NCI-H82 treated with DMSO at 0.1 percent for 48 hours (cell line): ENCODE measurements at regions not wholly inside any gene's neighbourhood (a gene's known extent, or its start where the extent isn't known, plus 50 kb on each side); places are given as distances from the start of the nearest gene placed in this dataset.
"Not testable (repeated sequence)": the region's sequence is repeated elsewhere in the genome, so short reads cannot be mapped to it uniquely, and the experiment has no call there.

Experiments used
- DNase-seq: peaks from one replicate; lab custom pipeline; 2025; ENCODE audit not compliant: unreplicated experiment; lab: John Stamatoyannopoulos, UW

DNA sequence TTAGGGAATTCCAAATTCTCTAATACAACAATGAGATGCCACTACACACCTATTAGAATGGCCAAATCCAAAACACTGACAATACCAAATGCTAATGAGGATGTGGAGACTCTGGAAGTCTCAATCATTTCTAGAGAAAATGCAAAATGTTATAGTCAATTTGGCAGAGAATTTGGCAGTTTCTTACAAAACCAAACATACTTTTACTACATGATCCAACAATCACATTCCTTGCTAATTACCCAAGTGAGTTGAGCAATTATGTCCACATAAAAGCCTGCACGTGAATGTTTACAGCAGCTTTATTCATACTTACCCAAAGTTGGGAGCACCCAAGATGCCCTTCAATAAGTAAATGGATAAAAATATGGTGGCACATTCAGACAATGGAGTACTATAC, 278.4 kb upstream of the TGFBR2 start:
- not testable (repeated sequence) for DNase-seq

DNA sequence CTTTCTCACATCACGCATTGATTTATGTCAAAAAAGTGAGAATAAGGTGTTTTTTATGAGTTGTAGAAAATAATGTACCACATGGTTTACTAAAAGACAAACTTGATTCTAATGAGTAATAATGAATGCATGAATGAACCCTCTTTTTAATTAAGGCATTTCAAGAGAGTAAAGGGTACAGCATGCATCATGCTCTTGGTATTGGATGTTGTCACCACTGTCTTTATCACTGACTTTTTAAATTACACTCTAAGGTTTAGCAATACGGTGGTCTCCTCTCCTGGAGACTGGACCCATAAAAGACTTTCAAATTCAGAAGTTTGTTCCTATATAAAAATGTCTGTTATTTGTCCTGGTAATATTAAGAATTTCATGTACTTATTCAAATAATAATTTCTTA, 277.5 kb upstream of the TGFBR2 start:
- DNase-seq: not testable (repeated sequence)

DNA sequence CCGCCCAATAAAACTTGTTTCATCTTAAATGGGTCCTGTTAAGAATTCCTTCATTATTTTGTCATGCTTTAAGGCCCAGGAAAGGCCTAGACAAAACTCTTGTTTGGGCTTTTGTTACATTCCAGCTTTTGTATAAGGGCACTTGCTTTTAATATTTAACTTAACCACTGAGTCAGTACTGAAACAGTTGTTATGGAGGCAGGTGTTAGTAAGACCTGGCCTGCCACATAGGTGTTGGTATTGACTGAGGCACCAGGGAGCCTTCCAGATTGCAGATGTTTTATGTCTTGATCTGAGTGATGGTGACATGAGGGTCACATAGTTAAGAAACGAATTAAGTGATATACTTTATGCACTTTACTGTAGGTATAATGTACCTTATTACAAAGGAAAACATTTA, 274.9 kb upstream of the TGFBR2 start:
- no peak for DNase-seq

DNA sequence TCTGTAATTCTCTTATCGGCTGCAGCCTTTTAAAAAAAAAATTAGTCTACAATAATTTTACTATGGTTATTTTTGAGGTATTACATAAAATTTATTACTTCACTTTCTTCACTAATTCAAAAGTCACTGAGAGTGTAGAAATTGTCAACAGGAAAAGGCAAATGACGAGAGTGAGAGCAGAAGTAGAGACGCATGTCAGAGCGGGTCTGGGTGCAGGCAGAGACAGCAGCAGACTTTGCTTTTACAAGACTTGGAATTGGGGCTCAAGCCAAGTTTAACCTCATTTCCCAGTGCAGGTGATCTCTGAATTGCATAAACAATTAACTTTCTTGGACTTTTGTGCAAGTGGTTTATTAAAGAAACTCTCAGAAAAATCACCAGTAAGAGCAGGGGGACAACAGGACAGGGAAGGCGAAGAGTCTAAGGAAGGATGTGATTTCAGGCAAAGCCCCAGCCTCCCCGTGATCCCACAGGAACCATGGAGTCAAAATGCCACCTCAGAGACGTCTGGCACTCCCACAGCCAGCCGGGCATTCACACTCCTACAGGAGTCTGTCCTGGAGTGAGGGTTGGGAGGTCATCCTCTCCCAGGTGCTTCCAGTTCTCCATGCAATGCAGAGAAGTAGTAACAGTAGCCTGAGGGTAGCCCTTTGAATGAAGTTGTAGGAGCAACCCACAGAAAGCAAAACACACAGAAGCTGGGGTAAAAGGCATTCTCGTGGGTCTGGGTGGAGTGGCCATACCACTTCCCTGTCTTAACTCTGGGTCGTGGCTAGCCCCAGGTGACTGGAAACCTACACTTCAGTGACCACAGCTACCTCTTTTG, 274.0 kb upstream of the TGFBR2 start:
- DNase-seq: no peak

DNA sequence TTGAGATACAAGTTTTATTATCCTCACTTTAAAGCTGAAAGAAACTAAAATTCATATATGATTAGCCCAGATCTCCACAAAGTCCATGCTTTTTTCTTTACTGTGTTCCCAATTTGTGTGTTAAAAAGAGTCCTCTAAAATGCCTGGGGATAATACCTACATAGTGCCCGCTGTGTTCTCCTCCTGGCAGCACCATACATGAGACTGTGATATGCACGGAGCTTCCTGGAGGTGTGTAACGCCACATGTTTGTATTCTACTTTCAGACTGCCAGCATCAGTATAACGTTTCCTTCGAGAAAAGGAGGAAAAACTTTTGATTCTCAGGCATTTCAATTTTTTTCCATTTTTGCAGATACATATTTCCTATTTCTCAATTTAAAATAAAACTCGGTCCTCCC, 273.3 kb upstream of the TGFBR2 start:
- DNase-seq: no peak

DNA sequence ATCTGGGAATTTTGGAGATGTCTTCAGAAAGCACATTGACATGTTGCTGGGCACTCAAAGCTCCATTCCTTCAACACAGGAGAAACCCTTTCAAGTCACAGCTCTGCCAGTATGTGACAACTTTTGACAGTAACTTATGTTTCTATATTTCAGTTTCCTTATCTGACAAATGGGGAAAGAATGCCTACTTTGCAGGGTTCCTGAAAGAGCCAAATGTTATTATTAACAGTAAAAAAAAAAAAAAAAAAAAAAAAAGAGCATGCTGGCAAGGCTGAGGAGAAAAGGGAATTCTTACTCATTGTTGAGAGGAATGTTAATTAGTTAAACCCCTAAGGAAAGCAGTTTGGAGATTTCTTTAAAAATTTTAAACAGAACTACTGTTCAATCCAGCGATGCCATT, 272.5 kb upstream of the TGFBR2 start:
- DNase-seq: no peak

DNA sequence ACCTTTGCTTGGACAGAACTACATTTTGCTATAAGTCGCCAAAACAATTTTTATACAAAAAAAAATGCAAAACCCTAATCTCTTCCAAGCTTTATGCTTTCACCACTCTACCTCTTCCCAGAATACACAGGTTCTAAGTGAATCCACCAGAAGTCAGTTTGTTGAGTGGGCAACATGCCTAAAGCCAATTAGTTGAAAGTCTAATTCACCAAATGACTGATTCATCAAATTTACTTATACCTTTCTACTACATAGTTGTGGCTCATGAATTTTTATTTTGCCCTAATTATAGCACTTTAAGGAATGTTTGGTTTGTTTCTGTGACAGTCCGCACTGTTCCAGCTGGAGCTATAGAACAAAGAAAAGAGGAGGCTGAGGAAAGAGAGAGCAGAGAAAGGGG, 265.9 kb upstream of the TGFBR2 start:
- DNase-seq: no peak

DNA sequence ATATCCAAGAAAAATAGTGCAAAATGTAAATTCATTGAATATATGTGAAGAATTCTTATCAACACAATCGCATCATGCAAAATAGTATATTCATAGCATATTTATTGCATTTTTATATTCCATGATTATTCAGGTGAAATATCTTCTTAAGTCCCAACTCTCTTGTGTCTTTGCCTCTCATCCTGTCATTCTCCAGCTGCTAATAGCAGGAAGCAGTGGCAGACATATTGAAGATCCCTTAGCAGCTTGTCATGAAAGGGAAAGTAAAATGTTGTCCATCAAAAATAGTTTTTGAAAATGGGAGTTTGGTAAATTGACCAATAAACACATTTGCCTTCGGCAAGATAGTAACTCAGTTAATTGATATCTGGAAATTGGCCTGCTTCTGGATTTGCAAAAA, 265.3 kb upstream of the TGFBR2 start:
- no peak for DNase-seq

DNA sequence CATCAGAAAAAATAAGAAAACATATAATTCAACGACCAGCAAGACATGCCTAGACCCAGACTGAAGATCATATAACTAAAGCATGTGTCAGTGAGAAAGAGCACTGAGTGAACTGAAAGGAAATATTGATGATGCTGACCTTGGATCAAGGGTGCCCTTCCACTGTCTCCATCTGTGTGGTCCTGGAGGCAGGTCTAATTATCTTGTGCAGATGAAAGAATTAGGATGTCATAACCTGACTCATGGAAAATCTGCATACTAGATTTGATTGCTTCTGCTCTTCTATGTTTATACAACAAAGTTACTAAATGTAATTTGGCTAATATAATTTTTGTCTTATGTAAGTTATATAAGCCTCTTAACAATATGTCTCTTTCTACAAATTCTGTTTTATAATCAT, 264.6 kb upstream of the TGFBR2 start:
- no peak for DNase-seq

DNA sequence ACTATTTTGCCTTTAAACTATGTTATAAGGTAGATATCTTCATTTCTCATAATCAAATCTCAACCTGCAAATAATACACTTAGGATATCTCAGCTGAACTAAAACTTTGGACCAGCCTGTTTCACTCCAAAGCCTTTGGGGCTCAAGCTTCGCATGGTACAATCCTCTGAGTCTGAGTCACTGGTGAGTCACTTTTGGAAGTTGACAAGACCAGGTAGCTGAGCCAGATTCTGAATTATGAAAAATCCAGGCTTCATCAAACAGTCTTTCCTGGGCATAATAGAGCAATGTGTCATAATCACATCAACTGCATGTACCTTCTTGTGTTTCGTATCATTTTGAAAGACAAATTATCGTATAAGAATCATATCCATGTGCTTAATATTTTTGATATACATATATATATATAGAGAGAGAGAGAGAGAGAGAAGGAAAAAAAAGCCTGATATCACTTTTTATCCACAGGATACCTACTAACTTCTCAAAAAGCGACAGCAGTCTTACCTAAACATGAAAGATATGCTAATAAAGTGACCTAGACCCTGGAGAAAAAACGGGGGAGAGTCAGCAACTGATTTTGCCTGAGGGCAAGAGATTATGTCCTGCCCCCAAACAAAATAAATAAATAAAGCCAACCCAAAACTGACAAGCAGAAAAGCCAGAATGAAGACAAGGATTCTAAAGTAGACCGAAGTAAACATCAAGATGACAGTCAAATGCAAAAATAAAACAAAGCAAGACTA, 263.9 kb upstream of the TGFBR2 start:
- DNase-seq: no peak

DNA sequence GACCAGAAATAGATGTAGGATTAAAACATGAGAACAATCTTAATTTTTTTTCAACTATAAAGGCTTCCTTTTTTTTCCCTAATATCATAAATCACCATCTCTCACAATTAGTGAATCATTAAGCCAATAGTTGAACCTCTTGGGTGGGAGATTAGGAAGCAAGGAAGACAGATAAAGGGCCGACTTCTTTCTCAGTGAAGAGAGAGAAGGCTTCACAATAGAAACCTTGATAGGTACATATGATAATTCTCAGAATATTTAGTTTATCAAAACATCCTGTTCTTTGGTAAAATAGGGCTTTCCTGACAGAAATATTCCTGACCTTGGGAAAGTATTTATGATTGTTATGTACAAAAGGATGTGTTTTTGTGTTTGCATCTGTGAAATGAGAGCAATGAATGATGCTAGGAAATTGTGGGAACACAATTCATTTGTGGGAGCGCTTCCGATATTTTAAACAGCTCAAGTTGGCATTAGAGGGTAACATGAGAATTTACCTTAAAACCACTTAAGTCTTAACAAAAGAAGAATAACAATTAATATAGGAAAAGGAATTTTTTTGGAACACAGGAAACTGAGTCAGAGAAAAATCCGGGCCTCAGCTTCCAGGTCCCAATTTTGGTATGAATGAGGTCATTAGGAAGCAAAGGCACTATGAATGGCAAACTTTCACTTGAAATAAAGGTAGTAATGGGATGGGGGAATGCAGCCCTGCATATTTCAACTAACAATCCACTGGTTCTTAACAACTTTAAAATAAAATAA, 263.2 kb upstream of the TGFBR2 start:
- DNase-seq: no peak

DNA sequence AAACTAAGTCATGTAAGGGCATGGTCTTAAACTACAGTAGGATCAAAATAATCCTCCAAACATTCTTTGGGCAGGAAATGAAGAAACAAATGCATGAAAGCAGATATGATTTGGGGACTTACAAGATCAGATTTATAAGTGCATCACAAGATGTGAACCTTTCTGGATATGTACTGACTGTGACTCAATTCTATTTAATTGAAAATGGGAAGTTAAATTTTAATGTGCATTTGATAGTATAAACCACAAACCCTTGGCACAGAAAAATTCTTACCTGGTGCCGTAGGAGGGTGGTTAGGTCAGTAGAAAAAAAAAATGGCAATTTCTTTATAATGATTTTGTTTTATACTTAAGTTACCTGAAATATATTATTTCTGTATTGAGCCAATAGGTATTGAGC, 262.5 kb upstream of the TGFBR2 start:
- DNase-seq: no peak

DNA sequence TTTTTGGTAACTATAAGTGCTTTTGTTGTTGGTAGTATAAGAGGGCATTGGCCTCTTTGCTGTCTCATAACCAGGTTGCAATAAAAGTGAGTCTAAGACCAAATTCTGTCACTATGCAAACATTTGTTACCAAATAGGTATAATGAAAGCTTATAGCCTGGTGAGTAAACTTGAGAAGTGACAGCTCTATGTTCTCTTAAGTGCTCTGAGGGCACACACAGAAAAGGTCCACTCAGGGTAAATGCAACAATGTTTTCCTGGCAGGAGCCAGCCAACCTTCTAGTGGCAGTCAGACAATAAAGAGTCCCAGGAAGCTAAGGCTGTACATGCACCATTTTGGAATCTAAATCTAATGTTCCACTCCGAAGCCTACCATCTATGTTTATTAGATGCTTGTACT, 262.1 kb upstream of the TGFBR2 start:
- no peak for DNase-seq

DNA sequence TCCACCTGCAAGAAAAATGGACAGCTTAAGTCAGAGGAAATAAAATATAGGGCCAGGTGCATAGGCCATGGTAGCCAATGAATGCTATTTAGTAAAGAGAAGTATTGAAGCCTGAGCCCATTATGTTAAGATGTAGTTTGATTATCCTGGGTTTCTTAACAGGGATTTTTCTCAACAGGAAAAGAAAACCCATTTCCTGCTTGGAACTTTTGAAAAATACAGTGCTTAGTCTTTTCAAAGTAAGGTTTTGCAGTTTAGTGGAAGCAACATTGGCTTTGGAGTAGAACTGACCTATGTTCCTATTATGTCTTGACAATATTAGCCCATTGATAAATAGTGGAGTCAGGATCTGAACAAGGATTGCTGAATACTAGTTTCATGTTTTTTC, 259.5 kb upstream of the TGFBR2 start:
- no peak for DNase-seq

DNA sequence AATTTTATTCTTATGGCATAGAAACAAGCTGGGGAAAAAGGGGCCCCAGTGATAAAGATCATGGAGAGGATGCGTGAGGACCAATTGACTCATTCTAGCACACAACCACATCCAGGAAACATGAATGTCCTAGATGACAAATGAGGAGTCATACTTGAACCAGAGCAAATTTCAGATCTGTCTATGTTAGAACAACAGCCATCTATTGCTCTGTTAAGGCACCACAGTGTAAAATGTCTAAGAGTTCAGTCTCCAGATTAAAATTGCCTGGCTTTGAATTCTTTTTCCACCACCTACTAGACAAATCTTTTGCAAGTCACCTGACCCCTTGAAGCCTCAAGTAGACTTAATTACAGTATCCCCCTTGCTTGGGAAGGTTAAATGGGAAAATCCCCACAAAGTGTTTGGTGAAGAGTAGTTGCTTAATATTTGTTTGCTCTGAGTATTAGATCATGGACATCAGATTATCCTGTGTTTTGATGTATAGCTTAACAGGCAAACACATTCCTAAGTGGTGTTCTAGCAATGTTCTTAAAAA, 258.7 kb upstream of the TGFBR2 start:
- DNase-seq: no peak

DNA sequence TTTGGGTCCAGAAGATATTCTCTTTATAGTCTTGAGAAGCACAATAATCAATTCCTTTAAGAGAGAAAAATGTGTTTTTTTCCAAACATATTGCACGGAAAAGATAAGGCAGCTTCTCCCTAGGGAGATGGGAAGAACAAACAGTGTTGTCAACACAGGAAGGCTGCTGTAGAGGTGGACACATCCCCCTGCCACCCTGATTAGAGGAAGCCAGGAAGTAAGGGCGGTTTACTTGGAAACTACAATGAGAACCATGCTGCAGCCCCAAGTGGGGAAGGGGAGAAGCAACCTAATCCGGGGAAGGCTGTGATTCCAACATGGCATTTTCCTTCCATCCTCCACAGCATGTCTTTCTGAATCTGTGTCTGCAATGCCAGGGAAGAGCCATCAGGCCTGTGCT, 256.9 kb upstream of the TGFBR2 start:
- no peak for DNase-seq

DNA sequence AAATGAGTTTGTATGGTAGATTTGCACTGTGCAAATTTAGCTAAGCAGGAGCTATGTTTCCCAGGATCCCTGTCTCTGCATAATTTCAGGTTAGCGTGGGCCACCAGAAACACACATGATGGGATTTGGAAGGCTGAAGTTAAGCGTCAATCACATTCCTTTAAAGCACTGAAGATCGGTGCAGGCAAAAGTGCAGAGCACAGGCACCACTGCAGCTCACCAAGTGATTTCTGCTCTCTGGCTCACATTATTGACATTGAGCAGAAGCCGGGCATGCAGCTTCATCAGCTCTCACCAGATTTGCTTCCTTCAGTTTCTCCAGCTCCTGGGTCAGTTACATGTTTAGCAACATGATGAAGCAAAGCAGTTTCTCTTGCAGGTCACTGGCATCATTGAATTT, 256.4 kb upstream of the TGFBR2 start:
- no peak for DNase-seq

DNA sequence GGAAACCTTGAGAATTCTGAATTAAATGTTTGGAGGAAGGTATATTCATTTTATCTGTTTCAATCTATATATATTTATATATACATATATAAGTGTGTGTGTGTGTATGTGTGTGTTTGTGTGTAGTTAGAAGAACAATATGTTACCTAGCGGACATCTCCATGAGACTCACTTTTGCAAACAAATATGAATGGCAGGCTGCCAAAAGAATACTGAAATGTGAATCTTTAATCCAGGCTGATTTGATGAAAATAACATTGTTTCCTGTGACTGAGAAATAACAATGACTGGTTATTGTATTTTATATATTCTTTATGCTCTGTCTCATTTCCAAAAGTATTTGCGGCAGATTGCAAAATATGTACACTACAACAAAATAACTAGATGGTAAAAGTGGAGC, 255.5 kb upstream of the TGFBR2 start:
- no peak for DNase-seq

DNA sequence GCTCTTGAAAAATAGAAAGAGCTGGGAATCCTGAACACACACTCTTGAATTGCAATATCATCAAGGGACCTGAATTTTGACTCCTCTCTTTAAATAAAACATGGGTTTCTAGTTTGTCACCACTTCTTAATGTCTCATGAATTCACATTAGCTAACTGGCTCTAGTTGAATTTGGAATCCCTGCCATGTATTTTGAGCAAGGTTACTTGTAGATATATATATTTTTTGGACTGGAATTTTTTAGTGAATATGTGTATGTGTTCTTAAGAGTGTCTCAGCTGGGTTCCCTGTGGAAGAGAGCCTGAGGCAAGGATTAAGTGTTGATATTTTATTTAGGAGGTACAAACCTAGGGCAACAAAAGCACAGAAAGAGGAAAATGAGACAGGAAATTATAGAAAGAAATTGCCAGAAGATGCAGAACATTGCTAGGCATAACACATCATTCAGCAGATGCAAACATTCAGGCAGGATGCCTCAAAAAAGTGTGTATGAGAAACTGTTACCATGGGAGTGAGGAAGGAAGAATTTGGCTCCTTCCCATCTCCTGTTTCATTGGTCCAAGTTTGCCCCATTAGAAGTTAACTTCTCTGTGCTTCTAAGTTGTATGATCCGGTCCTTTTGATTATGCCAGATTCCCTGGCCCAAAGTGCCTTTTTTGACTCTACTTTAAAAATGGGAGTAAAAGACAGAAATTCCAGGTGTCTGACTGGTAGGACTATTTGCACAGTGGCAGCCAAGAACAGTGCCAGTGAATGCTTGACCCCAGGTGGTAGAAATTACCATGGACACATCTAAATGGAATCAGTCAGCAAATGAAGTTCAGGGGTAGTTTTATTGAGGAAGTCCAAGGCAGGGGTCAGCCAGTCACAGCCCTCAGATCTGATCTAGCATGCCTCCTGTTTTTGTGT, 253.7 kb upstream of the TGFBR2 start:
- no peak for DNase-seq

DNA sequence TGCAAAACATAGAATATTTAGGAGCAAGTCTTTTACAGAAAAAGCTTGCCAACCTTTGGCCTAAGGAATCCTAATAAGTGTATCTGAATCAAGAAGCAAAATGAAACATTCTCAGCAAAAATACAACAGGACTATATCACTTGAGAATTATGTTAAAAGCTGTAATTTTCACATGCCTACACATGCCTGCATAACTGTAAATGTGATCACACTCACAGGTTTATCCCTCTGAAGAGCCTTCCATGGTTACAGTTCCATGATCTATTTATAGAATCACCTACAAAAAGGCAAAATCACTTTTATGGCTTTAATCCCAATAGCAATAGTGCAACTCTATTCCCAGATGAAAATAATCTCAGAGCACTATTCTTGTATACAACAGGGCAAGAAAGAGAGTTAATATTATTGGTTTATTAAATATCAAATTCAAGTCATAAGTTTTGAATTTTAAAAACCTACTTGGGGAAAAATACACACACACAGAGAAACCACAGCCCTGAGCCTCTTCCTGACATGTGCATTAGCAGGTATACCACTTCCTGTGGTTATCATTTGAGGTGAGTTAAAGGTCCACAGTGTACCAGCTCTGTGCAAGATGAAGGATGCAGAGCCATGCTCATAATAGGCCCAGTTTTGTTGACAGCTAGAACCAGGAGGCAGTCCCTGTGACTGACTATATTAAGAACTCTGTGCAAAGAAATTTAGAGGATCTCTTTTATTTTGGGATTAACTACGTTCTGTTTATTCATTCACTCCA, 252.5 kb upstream of the TGFBR2 start:
- no peak for DNase-seq
